SK-N-SH treated with all-trans-retinoic acid at 6 μM for 48 hours (cell line): ENCODE measurements at regions not wholly inside any gene's neighbourhood (a gene's known extent, or its start where the extent isn't known, plus 50 kb on each side); places are given as distances from the start of the nearest gene placed in this dataset.

Experiments
- ATAC-seq: fragments of 200-7000 bp; cut with Tn5 transposase; 3 replicates; pipeline ENCODE4 v1.9.1; 2020; ENCODE audit warnings: mild to moderate bottlenecking, moderate library complexity
- ARNTL ChIP-seq: fragments of 450-650 bp; formaldehyde crosslinking; IDR thresholded peaks from 2 replicates; pipeline ENCODE4 v1.5.0; 2020; ENCODE audit warnings: low read depth, mild to moderate bottlenecking, moderate library complexity, borderline replicate concordance
- BACH2 ChIP-seq: fragments of 250-450 bp; sonication (Bioruptor Pico); IDR thresholded peaks from 2 replicates; pipeline ENCODE4 v1.9.0; 2021; ENCODE audit warnings: mild to moderate bottlenecking, borderline replicate concordance
- CSDC2 ChIP-seq: fragments of 250-450 bp; sonication (Bioruptor Pico); IDR thresholded peaks from 2 replicates; pipeline ENCODE4 v1.5.0; 2020; ENCODE audit warnings: mild to moderate bottlenecking, moderate library complexity
- ESRRG ChIP-seq: fragments of 250-450 bp; sonication (Bioruptor Pico); IDR thresholded peaks from 2 replicates; pipeline ENCODE4 v1.6.1; 2021; ENCODE audit warnings: mild to moderate bottlenecking
- GLIS3 ChIP-seq: fragments of 250-450 bp; sonication (Bioruptor Pico); IDR thresholded peaks from 2 replicates; pipeline ENCODE4 v1.5.0; 2020; ENCODE audit warnings: mild to moderate bottlenecking, moderate library complexity
- ISL1 ChIP-seq: fragments of 250-450 bp; sonication (Bioruptor Pico); IDR thresholded peaks from 2 replicates; pipeline ENCODE4 v2.1.2; 2022; ENCODE audit warnings: mild to moderate bottlenecking, moderate library complexity
- OSR1 ChIP-seq: fragments of 250-450 bp; sonication (Bioruptor Pico); IDR thresholded peaks from 2 replicates; pipeline ENCODE4 v1.8.0; 2022; ENCODE audit warnings: moderate library complexity, mild to moderate bottlenecking, inconsistent platforms
- PPARA ChIP-seq: fragments of 250-450 bp; sonication (Bioruptor Pico); IDR thresholded peaks from 2 replicates; pipeline ENCODE4 v1.5.0; 2020; ENCODE audit warnings: mild to moderate bottlenecking, borderline replicate concordance
- RARB ChIP-seq: fragments of 250-450 bp; sonication (Bioruptor Pico); IDR thresholded peaks from 2 replicates; pipeline ENCODE4 v1.8.0; 2021; ENCODE audit warnings: mild to moderate bottlenecking, moderate library complexity
- SNAI2 ChIP-seq: fragments of 250-450 bp; sonication (Bioruptor Pico); IDR thresholded peaks from 2 replicates; pipeline ENCODE4 v1.5.0; 2020; ENCODE audit warnings: mild to moderate bottlenecking, moderate library complexity
- TCF4 ChIP-seq: fragments of 250-450 bp; sonication (Bioruptor Pico); IDR thresholded peaks from 2 replicates; pipeline ENCODE4 v1.8.0; 2021; ENCODE audit warnings: mild to moderate bottlenecking, moderate library complexity, borderline replicate concordance
- TOX ChIP-seq: fragments of 250-450 bp; sonication (Bioruptor Pico); IDR thresholded peaks from 2 replicates; pipeline ENCODE4 v1.8.0; 2021; ENCODE audit warnings: mild to moderate bottlenecking, moderate library complexity, borderline replicate concordance
- ZC3H10 ChIP-seq: fragments of 250-450 bp; sonication (Bioruptor Pico); IDR thresholded peaks from 2 replicates; pipeline ENCODE4 v1.5.1; 2021; ENCODE audit warnings: mild to moderate bottlenecking, moderate library complexity
- ZFP3 ChIP-seq: fragments of 250-450 bp; sonication (Bioruptor Pico); IDR thresholded peaks from 2 replicates; pipeline ENCODE4 v1.5.0; 2020; ENCODE audit warnings: mild to moderate bottlenecking, moderate library complexity
- ZFP30 ChIP-seq: fragments of 450-650 bp; formaldehyde crosslinking; IDR thresholded peaks from 2 replicates; pipeline ENCODE4 v1.5.0; 2022; ENCODE audit warnings: mild to moderate bottlenecking, moderate library complexity
- ZNF565 ChIP-seq: fragments of 450-650 bp; formaldehyde crosslinking; conservative IDR thresholded peaks from 2 replicates; pipeline ENCODE4 v1.5.0; 2020; ENCODE audit warnings: low read depth, mild to moderate bottlenecking, moderate library complexity
- ZNF70 ChIP-seq: fragments of 450-650 bp; formaldehyde crosslinking; IDR thresholded peaks from 2 replicates; pipeline ENCODE4 v1.5.0; 2020; ENCODE audit warnings: mild to moderate bottlenecking, moderate library complexity
- ZNF8 ChIP-seq: fragments of 450-650 bp; formaldehyde crosslinking; IDR thresholded peaks from 2 replicates; pipeline ENCODE4 v1.5.0; 2020; ENCODE audit warnings: mild to moderate bottlenecking, moderate library complexity
- TF ChIP-seq, protein P1 (sequence below): fragments of 250-450 bp; sonication (Bioruptor Pico); IDR thresholded peaks from 2 replicates; pipeline ENCODE4 v1.8.0; 2020; ENCODE audit warnings: mild to moderate bottlenecking, moderate library complexity, borderline replicate concordance
- TF ChIP-seq, protein P2 (sequence below): fragments of 250-450 bp; sonication (Bioruptor Pico); IDR thresholded peaks from 2 replicates; pipeline ENCODE4 v1.5.1; 2021; ENCODE audit warnings: mild to moderate bottlenecking, moderate library complexity
- TF ChIP-seq, protein P3 (sequence below): fragments of 250-450 bp; sonication (Bioruptor Pico); IDR thresholded peaks from 2 replicates; pipeline ENCODE4 v1.5.1; 2020; ENCODE audit warnings: low read depth, mild to moderate bottlenecking, moderate library complexity
- TF ChIP-seq, protein P4 (sequence below): fragments of 250-450 bp; sonication (Bioruptor Pico); IDR thresholded peaks from 2 replicates; pipeline ENCODE4 v1.8.0; 2021; ENCODE audit warnings: low read depth, mild to moderate bottlenecking, moderate library complexity, borderline replicate concordance
- TF ChIP-seq, protein P5 (sequence below): fragments of 250-450 bp; sonication (Bioruptor Pico); IDR thresholded peaks from 2 replicates; pipeline ENCODE4 v1.5.0; 2020; ENCODE audit warnings: mild to moderate bottlenecking, moderate library complexity

DNA sequence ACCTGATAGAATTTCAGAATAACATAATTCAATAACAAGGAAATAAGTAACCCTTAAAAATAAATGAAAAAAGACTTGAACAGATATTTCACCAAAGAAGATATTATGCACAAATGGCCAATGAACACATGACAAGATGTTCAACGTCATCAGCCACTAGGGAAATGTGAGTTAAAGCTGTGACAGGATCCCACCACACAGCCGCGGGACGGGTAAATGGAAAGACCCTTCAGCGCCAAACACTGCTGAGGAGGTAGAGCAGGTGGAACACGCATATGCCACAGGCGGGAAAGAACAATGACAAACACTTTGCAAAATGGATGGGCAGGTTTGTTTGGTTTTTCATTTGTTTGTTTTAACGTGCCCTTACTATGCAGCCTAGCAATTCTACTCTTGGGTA, 86.1 kb upstream of the RNF32 start (continued):
- TF ChIP-seq, protein P1, sequence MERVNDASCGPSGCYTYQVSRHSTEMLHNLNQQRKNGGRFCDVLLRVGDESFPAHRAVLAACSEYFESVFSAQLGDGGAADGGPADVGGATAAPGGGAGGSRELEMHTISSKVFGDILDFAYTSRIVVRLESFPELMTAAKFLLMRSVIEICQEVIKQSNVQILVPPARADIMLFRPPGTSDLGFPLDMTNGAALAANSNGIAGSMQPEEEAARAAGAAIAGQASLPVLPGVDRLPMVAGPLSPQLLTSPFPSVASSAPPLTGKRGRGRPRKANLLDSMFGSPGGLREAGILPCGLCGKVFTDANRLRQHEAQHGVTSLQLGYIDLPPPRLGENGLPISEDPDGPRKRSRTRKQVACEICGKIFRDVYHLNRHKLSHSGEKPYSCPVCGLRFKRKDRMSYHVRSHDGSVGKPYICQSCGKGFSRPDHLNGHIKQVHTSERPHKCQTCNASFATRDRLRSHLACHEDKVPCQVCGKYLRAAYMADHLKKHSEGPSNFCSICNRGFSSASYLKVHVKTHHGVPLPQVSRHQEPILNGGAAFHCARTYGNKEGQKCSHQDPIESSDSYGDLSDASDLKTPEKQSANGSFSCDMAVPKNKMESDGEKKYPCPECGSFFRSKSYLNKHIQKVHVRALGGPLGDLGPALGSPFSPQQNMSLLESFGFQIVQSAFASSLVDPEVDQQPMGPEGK (CRISPR knock-in tag) = no peak
- no peak for TF ChIP-seq ISL1
- no peak for TF ChIP-seq ZNF565 (CRISPR knock-in tag)
- TF ChIP-seq ZC3H10 (CRISPR knock-in tag) = no peak
- TF ChIP-seq ESRRG (CRISPR knock-in tag) = no peak
- TF ChIP-seq, protein P2, sequence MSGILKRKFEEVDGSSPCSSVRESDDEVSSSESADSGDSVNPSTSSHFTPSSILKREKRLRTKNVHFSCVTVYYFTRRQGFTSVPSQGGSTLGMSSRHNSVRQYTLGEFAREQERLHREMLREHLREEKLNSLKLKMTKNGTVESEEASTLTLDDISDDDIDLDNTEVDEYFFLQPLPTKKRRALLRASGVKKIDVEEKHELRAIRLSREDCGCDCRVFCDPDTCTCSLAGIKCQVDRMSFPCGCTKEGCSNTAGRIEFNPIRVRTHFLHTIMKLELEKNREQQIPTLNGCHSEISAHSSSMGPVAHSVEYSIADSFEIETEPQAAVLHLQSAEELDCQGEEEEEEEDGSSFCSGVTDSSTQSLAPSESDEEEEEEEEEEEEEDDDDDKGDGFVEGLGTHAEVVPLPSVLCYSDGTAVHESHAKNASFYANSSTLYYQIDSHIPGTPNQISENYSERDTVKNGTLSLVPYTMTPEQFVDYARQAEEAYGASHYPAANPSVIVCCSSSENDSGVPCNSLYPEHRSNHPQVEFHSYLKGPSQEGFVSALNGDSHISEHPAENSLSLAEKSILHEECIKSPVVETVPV (CRISPR knock-in tag) = no peak
- no peak for TF ChIP-seq ARNTL (CRISPR knock-in tag)
- TF ChIP-seq, protein P3, sequence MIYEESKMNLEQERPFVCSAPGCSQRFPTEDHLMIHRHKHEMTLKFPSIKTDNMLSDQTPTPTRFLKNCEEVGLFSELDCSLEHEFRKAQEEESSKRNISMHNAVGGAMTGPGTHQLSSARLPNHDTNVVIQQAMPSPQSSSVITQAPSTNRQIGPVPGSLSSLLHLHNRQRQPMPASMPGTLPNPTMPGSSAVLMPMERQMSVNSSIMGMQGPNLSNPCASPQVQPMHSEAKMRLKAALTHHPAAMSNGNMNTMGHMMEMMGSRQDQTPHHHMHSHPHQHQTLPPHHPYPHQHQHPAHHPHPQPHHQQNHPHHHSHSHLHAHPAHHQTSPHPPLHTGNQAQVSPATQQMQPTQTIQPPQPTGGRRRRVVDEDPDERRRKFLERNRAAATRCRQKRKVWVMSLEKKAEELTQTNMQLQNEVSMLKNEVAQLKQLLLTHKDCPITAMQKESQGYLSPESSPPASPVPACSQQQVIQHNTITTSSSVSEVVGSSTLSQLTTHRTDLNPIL (CRISPR knock-in tag) = no peak
- TF ChIP-seq TCF4 = no peak
- TF ChIP-seq CSDC2 (CRISPR knock-in tag) = no peak
- TF ChIP-seq SNAI2 (CRISPR knock-in tag) = no peak

DNA sequence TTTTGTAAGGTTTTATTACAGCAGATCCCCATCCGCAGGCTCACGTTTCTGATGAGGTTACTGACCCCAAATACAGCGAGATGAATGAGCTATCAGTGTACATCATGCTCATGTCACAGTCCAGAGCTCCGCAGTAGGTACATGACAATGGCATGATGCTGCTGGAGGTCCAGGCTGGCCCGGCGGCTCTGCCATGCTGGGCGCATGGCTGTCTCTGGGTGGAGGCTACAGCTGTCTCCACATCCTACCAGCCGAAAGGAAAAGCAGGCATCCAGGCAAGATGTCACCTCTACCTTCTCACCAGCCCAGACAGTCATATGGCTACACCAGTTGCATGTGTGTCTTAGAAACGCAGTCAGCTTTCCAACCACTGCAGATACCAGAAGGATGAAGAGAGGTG, 90.9 kb upstream of the RNF32 start:
- TF ChIP-seq OSR1 (CRISPR knock-in tag) = no peak
- no peak for TF ChIP-seq ZFP30 (CRISPR knock-in tag)
- TF ChIP-seq ISL1 = no peak
- TF ChIP-seq, protein P4, sequence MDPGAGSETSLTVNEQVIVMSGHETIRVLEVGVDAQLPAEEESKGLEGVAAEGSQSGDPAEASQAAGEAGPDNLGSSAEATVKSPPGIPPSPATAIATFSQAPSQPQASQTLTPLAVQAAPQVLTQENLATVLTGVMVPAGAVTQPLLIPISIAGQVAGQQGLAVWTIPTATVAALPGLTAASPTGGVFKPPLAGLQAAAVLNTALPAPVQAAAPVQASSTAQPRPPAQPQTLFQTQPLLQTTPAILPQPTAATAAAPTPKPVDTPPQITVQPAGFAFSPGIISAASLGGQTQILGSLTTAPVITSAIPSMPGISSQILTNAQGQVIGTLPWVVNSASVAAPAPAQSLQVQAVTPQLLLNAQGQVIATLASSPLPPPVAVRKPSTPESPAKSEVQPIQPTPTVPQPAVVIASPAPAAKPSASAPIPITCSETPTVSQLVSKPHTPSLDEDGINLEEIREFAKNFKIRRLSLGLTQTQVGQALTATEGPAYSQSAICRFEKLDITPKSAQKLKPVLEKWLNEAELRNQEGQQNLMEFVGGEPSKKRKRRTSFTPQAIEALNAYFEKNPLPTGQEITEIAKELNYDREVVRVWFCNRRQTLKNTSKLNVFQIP (CRISPR knock-in tag) = no peak
- no peak for TF ChIP-seq ZNF565 (CRISPR knock-in tag)
- TF ChIP-seq BACH2 (CRISPR knock-in tag) = no peak
- TF ChIP-seq RARB = no peak
- TF ChIP-seq, protein P2 (CRISPR knock-in tag) = no peak
- no peak for TF ChIP-seq ZNF8 (CRISPR knock-in tag)
- TF ChIP-seq ARNTL (CRISPR knock-in tag) = no peak
- TF ChIP-seq ESRRG (CRISPR knock-in tag) = no peak
- no peak for TF ChIP-seq CSDC2 (CRISPR knock-in tag)
- no peak for TF ChIP-seq GLIS3 (CRISPR knock-in tag)
- no peak for TF ChIP-seq ZFP3 (CRISPR knock-in tag)
- no peak for TF ChIP-seq SNAI2 (CRISPR knock-in tag)
- no peak for TF ChIP-seq TOX
- TF ChIP-seq, protein P1 (CRISPR knock-in tag) = no peak
- ATAC-seq = no peak

DNA sequence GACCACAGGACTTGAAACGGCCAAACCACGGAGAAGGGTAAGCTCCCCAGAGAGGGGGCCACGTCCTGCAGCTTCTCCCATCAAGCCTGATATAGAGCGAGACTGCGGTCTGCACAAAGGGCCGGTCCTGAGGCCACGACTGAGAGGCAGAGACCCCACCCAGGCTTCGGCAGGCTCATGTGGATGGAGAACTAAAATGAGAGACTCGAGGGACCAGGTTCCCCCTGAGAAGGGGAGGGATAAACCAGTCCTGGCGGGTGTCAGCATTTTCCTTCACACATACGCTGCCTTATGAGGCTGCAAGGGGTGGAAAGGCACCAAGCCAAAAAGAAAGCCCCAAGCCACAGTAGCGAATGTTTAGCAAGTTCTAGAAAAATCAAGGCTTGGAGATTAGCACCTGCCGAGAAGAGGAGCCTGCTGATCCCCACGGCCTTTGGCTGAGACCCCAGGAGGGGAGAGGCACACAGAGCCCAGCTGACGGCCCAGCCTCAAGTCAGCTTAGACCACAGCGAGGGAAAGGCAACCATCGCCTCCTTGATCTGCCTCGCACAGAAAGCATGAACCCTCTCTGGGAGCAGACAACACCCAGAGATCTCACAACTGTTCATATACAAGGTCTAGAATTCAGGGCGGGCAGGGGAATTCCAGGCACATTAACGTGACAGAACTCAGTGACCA, 92.6 kb upstream of the RNF32 start:
- ATAC-seq = no peak
- TF ChIP-seq SNAI2 (CRISPR knock-in tag) (no peak), BACH2 (CRISPR knock-in tag) (no peak), TCF4 (no peak), ZC3H10 (CRISPR knock-in tag) (no peak), OSR1 (CRISPR knock-in tag) (no peak), PPARA (CRISPR knock-in tag) (no peak), ZNF70 (CRISPR knock-in tag) (no peak)
- TF ChIP-seq, protein P5, sequence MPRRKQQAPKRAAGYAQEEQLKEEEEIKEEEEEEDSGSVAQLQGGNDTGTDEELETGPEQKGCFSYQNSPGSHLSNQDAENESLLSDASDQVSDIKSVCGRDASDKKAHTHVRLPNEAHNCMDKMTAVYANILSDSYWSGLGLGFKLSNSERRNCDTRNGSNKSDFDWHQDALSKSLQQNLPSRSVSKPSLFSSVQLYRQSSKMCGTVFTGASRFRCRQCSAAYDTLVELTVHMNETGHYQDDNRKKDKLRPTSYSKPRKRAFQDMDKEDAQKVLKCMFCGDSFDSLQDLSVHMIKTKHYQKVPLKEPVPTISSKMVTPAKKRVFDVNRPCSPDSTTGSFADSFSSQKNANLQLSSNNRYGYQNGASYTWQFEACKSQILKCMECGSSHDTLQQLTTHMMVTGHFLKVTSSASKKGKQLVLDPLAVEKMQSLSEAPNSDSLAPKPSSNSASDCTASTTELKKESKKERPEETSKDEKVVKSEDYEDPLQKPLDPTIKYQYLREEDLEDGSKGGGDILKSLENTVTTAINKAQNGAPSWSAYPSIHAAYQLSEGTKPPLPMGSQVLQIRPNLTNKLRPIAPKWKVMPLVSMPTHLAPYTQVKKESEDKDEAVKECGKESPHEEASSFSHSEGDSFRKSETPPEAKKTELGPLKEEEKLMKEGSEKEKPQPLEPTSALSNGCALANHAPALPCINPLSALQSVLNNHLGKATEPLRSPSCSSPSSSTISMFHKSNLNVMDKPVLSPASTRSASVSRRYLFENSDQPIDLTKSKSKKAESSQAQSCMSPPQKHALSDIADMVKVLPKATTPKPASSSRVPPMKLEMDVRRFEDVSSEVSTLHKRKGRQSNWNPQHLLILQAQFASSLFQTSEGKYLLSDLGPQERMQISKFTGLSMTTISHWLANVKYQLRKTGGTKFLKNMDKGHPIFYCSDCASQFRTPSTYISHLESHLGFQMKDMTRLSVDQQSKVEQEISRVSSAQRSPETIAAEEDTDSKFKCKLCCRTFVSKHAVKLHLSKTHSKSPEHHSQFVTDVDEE (CRISPR knock-in tag) = no peak
- TF ChIP-seq, protein P4 (CRISPR knock-in tag) = no peak
